Stomach (tissue), 8 donors: ENCODE measurements at regions not wholly inside any gene's neighbourhood (a gene's known extent, or its start where the extent isn't known, plus 50 kb on each side); places are given as distances from the start of the nearest gene placed in this dataset.
A peak's percentile ranks its signal among the peaks of the same experiment; 100 is the strongest.

Source experiments
- DNase-seq, 2 donors: peaks; one replicate each; pipeline versions ENCODE4 v3.0.0 to v3.0.0-alpha.2; 2013 to 2019
- H3K27ac ChIP-seq, 5 donors: fragments of 200-600 bp in 4 of 5; sonication (generic) in 4 of 5; one replicate each; pipeline ENCODE4 v1.5.1; 2013 to 2019; ENCODE audit warnings: mild to moderate bottlenecking in 1 of 5, moderate library complexity in 1 of 5
- H3K27me3 ChIP-seq, 3 donors: fragments of 200-600 bp; sonication (generic); one replicate each; pipeline ENCODE4 v1.5.1; 2017 to 2019; ENCODE audit warnings: mixed run types in 1 of 3
- H3K36me3 ChIP-seq, 4 donors: fragments of 200-600 bp; sonication (generic); 1 replicate in 3 of 4; 2 replicates in 1 of 4; pipeline ENCODE4 v1.5.1; 2016 to 2019
- H3K4me1 ChIP-seq, 4 donors: fragments of 200-600 bp; sonication (generic); one replicate each; pipeline ENCODE4 v1.5.1; 2016 to 2019
- H3K4me3 ChIP-seq, 4 donors: fragments of 200-600 bp; sonication (generic) in 3 of 4; one replicate each; pipeline ENCODE4 v1.5.1; 2016 to 2019; ENCODE audit warnings: mild to moderate bottlenecking in 1 of 4
- H3K9me3 ChIP-seq, 4 donors: fragments of 200-600 bp; sonication (generic); one replicate each; pipeline ENCODE4 v1.5.1; 2016 to 2019
- EP300 ChIP-seq: sonication (generic); formaldehyde crosslinking; IDR thresholded peaks from one replicate; pipeline ENCODE4 v1.6.1; 2017; ENCODE audit warnings: antibody characterized with exemption
- POLR2A ChIP-seq, 4 donors: fragments of 450-650 bp; IDR thresholded peaks; one replicate each; pipeline ENCODE4 v1.6.1; 2016; ENCODE audit warnings: antibody characterized with exemption in 4 of 4, control low read depth in 2 of 4, mild to moderate bottlenecking in 1 of 4, moderate library complexity in 1 of 4
- POLR2AphosphoS5 ChIP-seq, 3 donors: sonication (generic); formaldehyde crosslinking; IDR thresholded peaks; one replicate each; pipeline ENCODE4 v1.6.1; 2016; ENCODE audit warnings: antibody characterized with exemption in 3 of 3
- WGBS, 5 donors: extraction: QIAGEN DNeasy Blood & Tissue Kit in 3 of 5; methylation state at CpG; one replicate each; pipeline versions ENCODE4 v1.1.5 to v1.1.7; 2013 to 2018; 5-methylcytosine and 5-hydroxymethylcytosine counted together
- intact Hi-C: fragments of 100-400 bp; cut with DNase I; formaldehyde crosslinking; loops from one replicate; pipeline ENCODE4 v1.15.1; 2023; ENCODE audit warnings: low total_unique reads
- TF ChIP-seq, protein P1 (sequence below), 7 experiments: fragments of 450-650 bp in 4 of 7; fragments of 200-600 bp in 3 of 7; sonication (generic) in 3 of 7; IDR thresholded peaks; one replicate each; pipeline ENCODE4 v1.5.1; 2016 to 2019; ENCODE audit warnings: antibody characterized with exemption in 7 of 7, control low read depth in 2 of 7, mild to moderate bottlenecking in 1 of 7
- donor health status: healthy with polysubstance abuse.
- donor health status: Bipolar disorder and iron deficiency.
- donor health status: healthy.

DNA sequence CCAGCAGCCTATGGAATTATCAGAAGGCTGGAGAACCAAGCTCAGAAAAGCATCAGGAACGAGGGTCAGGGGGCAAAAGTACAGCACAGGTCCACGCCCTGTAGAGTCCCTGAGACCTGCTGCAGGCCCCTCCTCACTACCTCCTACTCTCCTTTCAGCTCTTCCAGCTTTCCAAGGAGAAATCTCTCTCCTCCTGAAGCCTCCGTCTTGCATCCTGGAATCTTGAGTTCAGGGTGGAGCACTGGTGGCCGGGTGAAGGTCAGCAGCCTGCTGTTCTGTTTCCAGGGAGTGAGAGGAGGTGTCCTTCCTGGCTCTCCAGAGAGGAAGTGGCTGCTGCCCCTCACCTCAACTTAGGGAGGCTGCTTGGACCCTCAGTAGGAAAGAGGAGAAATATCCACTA, 342.3 kb downstream of the ZSWIM6 start:
- Histone ChIP-seq H3K9me3 (no peaks in the 10 kb centered on the region), H3K27ac (no peak overlapping the region), H3K36me3 (no peaks in the 10 kb centered on the region), H3K4me1 (peaks cover 0 to 14% (median 0%) of the 10 kb centered on the region in 4 donors), H3K4me3 (no peak overlapping the region), H3K27me3 (no peaks in the 10 kb centered on the region)
- intact Hi-C loops: no loop called here
- TF ChIP-seq POLR2AphosphoS5 (IDR thresholded peaks at IDR 0.05): no peak
- TF ChIP-seq POLR2A (IDR thresholded peaks at IDR 0.05): no peak
- TF ChIP-seq, protein P1, sequence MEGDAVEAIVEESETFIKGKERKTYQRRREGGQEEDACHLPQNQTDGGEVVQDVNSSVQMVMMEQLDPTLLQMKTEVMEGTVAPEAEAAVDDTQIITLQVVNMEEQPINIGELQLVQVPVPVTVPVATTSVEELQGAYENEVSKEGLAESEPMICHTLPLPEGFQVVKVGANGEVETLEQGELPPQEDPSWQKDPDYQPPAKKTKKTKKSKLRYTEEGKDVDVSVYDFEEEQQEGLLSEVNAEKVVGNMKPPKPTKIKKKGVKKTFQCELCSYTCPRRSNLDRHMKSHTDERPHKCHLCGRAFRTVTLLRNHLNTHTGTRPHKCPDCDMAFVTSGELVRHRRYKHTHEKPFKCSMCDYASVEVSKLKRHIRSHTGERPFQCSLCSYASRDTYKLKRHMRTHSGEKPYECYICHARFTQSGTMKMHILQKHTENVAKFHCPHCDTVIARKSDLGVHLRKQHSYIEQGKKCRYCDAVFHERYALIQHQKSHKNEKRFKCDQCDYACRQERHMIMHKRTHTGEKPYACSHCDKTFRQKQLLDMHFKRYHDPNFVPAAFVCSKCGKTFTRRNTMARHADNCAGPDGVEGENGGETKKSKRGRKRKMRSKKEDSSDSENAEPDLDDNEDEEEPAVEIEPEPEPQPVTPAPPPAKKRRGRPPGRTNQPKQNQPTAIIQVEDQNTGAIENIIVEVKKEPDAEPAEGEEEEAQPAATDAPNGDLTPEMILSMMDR (IDR thresholded peaks at IDR 0.05): no peak
- TF ChIP-seq EP300: no peak
- no peak for DNase-seq
- WGBS, 5 donors: 60 to 75% (median 66%) methylated on average over 4 of the region's 4 CpGs

DNA sequence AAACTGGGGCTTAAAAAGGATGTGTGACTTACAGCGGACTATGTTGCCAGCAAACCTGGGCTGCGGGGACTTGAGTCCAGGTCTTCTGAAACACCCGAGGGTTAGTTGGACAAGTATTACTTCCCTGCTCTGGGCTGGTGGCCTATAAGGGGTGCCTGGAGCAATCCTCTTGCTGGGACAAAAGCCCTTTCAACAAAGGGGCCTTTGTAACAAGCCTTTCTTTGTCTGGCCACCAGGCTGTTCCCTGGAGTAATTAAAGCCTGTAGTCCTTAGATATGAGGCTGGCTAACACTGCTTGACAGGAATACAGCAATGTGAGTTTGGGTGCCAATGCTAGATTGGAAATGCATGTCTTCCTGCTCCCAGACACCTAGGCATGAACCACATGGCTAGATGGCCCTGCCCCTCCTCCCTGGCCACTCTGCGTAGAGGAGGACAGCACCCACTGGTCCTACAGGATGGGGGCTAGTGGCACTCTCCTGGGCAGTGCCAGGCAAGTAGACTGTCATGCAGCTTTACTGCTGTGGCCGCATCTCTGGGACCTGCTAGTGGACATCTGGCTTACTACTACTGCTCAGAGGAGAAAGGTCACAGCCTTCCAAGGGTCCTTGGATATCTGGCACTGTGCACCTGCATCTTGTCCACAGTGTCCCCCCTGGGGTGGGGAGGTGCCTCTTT, 343.1 kb downstream of the ZSWIM6 start:
- 52 to 70% (median 57%) methylated on average over 5 of the region's 5 CpGs for WGBS, 5 donors
- TF ChIP-seq EP300: no peak
- TF ChIP-seq POLR2A (IDR thresholded peaks at IDR 0.05): no peak
- TF ChIP-seq, protein P1 (IDR thresholded peaks at IDR 0.05): no peak
- TF ChIP-seq POLR2AphosphoS5 (IDR thresholded peaks at IDR 0.05): no peak
- DNase-seq: peak in 1 of 2 donors; percentile 57
- Histone ChIP-seq H3K9me3 (no peaks in the 10 kb centered on the region), H3K4me1 (peaks cover 0 to 14% (median 0%) of the 10 kb centered on the region in 4 donors), H3K4me3 (no peak overlapping the region), H3K27ac (no peak overlapping the region), H3K36me3 (no peaks in the 10 kb centered on the region), H3K27me3 (no peaks in the 10 kb centered on the region)
- intact Hi-C loops: no loop called here

DNA sequence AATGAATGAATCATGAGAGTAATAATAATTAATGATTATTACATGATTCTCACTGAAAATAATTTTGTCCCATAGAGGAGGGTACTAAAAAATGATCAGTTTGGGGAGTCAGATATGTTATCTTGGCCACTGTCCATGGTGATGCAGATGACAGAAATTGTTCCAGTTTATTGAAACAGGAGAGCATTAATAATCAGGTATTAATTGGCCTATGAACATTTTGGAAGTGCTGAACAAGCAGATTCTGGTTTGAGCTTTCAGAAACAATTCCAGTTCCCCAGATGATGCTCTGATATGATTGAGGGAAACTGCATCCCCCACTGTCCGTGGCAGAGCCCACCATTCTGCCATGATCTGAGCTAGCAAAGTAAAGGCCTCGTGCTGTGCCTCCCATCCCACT, 345.2 kb downstream of the ZSWIM6 start:
- no peak for TF ChIP-seq POLR2AphosphoS5 (IDR thresholded peaks at IDR 0.05)
- no peak for TF ChIP-seq POLR2A (IDR thresholded peaks at IDR 0.05)
- no peak for TF ChIP-seq EP300
- TF ChIP-seq, protein P1 (IDR thresholded peaks at IDR 0.05): no peak
- Histone ChIP-seq H3K27me3 (no peaks in the 10 kb centered on the region), H3K36me3 (no peaks in the 10 kb centered on the region), H3K4me3 (no peak overlapping the region), H3K4me1 (peaks cover 0 to 14% (median 0%) of the 10 kb centered on the region in 4 donors), H3K9me3 (no peaks in the 10 kb centered on the region), H3K27ac (no peak overlapping the region)
- intact Hi-C loops: no loop called here
- DNase-seq: no peak
- 79 to 89% (median 88%) methylated on average over 2 of the region's 2 CpGs for WGBS, 5 donors

DNA sequence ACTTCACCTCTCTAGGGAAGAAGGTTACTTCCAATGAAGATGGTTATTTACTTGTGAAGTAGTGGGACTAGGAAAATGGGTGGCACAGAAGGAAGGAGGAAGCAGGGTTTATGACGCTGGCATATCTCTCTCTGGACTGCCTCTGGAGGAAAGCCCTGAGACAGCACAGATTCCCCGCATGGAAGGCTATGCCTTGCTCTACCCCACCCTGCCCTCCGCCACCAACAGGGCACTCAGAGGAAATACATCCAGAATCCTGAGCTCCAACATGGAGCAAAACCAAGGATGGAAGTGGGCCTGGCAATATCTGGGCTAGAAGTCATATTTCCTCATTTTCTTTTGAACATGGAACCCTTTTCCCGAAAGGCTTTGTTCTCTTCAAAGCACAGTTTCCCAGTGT, 346.9 kb downstream of the ZSWIM6 start:
- DNase-seq: no peak
- H3K4me1 ChIP-seq: no peaks in the 10 kb centered on the region
- no peaks in the 10 kb centered on the region for H3K27me3 ChIP-seq
- no peak for TF ChIP-seq POLR2AphosphoS5 (IDR thresholded peaks at IDR 0.05)
- TF ChIP-seq, protein P1 (IDR thresholded peaks at IDR 0.05): no peak
- H3K4me3 ChIP-seq: no peak overlapping the region
- WGBS, 5 donors: 84 to 98% (median 92%) methylated on average over 4 of the region's 4 CpGs
- no peaks in the 10 kb centered on the region for H3K9me3 ChIP-seq
- H3K36me3 ChIP-seq: no peaks in the 10 kb centered on the region
- no peak overlapping the region for H3K27ac ChIP-seq
- intact Hi-C loops: no loop called here
